BJ (cell line): ENCODE measurements at regions not wholly inside any gene's neighbourhood (a gene's known extent, or its start where the extent isn't known, plus 50 kb on each side); places are given as distances from the start of the nearest gene placed in this dataset.

Experiments
- CTCF ChIA-PET: fragments of 350-600 bp; formaldehyde crosslinking; extraction: SDS; loops from one replicate; lab custom pipeline; 2021; ENCODE audit warnings: antibody characterized with exemption, inconsistent platforms; lab: Yijun Ruan, JAX
- POLR2A ChIA-PET: fragments of 300-600 bp; sonication (Branson Sonifier 250); formaldehyde crosslinking; extraction: SDS; loops from one replicate; lab custom pipeline; 2021; ENCODE audit warnings: antibody characterized with exemption; lab: Charles Lee
- DNase-seq: peaks from one replicate; pipeline ENCODE4 v3.0.0-alpha.2; 2011; ENCODE audit warnings: low read depth
- H3K27me3 ChIP-seq: 2 replicates; pipeline ENCODE4 v1.6.0; 2011; ENCODE audit warnings: low read length; ENCODE audit not compliant: control insufficient read depth, insufficient read depth
- H3K36me3 ChIP-seq: 2 replicates; pipeline ENCODE4 v1.5.1; 2011; ENCODE audit warnings: low read length; ENCODE audit not compliant: control insufficient read depth, insufficient read depth
- H3K4me3 ChIP-seq: 2 replicates; pipeline ENCODE4 v1.5.1; 2011; ENCODE audit warnings: low read depth, mild to moderate bottlenecking, control low read depth, low read length
- TF ChIP-seq, protein P1 (sequence below): IDR thresholded peaks from 2 replicates; pipeline ENCODE4 v1.5.1; 2011; ENCODE audit warnings: low read depth, mild to moderate bottlenecking, control low read depth, inconsistent platforms, low read length, moderate library complexity; ENCODE audit not compliant: insufficient read depth

DNA sequence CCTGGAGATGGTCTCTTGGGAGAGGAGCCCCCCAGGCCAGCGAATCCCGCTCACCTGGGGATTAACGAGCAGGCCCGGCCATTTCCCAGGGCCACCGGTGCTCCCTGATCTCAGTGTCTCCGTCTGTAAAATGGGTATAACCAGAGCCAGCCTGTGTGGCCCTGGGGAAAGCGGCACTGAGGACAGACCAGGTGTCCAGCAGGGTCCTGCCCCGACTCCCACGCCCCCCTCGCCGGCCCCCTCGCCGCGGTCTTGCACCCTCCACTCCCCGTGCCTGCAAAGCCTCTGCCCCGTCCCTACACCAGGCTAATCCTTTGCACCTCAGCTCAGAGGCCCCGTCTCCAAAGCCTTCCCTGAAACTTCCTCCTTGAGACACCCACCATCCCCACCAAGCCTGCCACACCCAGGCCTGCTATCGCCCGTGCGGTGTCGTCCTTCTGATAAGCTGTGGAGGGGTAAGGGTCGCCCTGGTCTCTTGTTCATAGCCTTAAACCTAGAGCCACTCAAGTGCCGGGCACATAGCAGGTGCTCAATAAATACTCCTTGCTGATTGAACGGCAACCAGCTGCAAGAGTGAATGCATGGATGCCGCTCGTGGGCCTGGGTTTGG, 259.1 kb downstream of the C16orf95 start:
- ChIA-PET CTCF (interaction anchor here (0.6 to 6.1 kb wide), 3 partner anchors 213 to 495 kb away, joined by 3 to 117 read pairs (median 4); no protein-coding TSS in a partner anchor), POLR2A (no interaction called here)
- Histone ChIP-seq H3K4me3 (no peak overlapping the region), H3K36me3 (no peaks in the 10 kb centered on the region), H3K27me3 (peaks cover 3% of the 10 kb centered on the region; the same call in 1 of the 2 replicates)
- TF ChIP-seq, protein P1, sequence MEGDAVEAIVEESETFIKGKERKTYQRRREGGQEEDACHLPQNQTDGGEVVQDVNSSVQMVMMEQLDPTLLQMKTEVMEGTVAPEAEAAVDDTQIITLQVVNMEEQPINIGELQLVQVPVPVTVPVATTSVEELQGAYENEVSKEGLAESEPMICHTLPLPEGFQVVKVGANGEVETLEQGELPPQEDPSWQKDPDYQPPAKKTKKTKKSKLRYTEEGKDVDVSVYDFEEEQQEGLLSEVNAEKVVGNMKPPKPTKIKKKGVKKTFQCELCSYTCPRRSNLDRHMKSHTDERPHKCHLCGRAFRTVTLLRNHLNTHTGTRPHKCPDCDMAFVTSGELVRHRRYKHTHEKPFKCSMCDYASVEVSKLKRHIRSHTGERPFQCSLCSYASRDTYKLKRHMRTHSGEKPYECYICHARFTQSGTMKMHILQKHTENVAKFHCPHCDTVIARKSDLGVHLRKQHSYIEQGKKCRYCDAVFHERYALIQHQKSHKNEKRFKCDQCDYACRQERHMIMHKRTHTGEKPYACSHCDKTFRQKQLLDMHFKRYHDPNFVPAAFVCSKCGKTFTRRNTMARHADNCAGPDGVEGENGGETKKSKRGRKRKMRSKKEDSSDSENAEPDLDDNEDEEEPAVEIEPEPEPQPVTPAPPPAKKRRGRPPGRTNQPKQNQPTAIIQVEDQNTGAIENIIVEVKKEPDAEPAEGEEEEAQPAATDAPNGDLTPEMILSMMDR, result no peak
- DNase-seq, result no peak

DNA sequence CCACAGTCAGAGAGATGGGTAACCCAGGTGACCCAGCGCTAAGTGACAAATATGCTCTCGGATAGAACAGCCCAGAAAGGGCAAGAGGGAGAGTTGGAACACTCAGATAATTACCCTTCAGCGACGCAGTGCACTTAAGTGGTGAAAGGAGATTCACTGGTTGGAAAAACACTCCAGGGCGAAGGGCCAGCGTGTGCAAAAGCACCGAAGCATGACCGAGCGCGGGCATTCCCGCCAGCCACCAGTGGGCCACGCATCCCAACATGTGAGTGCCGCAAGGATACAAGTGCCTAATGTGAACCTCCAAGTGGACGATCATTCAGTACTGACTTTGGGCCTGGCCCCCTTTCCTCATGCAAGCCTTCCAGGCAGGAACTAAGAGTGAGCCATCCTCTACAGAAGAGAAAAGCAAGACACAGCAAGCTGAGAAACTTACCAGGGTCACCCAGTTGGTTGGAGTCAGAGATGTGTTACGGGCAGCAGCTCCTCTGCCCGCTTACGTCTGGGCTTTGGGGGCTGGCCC, 258.4 kb downstream of the C16orf95 start:
- POLR2A ChIA-PET, result interaction anchor here (0.5 kb wide), 1 partner anchor 14 kb away, joined by 12 read pairs; no protein-coding TSS in a partner anchor
- H3K27me3 ChIP-seq, result peaks cover 3% of the 10 kb centered on the region; the same call in 1 of the 2 replicates
- no peaks in the 10 kb centered on the region for H3K36me3 ChIP-seq
- DNase-seq, result no peak
- CTCF ChIA-PET, result interaction anchor here (0.6 to 6.1 kb wide), 5 partner anchors 18 to 496 kb away, joined by 3 to 117 read pairs (median 3); no protein-coding TSS in a partner anchor
- no peak overlapping the region for H3K4me3 ChIP-seq
- TF ChIP-seq, protein P1, result no peak

DNA sequence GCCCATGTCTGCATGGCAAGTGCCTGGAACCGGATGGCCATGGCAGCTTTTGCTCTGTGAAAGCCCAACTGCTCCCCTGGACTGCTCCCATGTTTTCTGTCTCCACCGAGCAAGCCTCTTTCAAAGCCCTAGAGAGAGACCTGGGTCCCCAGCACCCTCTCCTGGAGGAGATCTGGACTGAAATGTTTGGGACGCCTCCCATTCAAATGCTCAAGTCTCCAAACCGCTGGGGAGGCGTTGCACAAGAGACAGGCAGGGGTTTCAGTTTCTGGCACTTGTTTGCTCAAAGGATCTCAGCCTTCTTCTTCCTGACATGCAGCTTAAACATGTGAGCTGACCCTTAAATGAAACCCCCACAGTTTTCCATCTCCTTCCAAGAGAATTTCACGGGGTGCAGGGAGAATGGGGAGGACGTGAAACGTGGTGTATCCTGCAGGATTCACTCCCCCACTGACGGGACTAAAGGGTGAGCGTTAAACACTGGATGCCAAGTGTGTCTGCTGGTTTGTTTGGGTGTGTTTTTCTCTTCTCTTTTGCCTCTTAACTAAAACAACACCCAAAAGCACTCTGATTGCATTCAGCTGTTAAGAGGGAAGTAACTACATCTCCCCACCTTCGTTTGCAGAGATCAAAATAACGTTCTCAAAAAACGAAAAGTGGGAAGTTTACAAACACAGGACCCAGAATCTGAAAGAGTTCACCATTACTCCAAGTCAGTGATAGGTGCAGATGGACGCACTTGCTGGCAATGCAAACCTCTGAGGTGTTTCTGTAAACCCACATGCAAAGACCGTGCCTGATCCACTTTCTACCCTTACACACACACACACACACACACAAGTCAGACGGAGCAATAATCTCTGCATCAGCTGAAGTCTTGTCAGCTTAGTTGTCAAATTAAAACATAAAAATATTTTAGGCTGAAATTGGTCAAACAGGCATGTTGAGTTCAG, 256.9 kb downstream of the C16orf95 start:
- CTCF ChIA-PET, result interaction anchor here (1.1 to 6.1 kb wide), 7 partner anchors 13 to 497 kb away, joined by 3 to 117 read pairs (median 7); no protein-coding TSS in a partner anchor
- H3K27me3 ChIP-seq, result no peaks in the 10 kb centered on the region
- POLR2A ChIA-PET, result no interaction called here
- TF ChIP-seq, protein P1, result 0 out of 2 replicates have a peak, but pooled peaks have one; percentile 3
- no peak overlapping the region for H3K4me3 ChIP-seq
- DNase-seq, result no peak
- no peaks in the 10 kb centered on the region for H3K36me3 ChIP-seq

DNA sequence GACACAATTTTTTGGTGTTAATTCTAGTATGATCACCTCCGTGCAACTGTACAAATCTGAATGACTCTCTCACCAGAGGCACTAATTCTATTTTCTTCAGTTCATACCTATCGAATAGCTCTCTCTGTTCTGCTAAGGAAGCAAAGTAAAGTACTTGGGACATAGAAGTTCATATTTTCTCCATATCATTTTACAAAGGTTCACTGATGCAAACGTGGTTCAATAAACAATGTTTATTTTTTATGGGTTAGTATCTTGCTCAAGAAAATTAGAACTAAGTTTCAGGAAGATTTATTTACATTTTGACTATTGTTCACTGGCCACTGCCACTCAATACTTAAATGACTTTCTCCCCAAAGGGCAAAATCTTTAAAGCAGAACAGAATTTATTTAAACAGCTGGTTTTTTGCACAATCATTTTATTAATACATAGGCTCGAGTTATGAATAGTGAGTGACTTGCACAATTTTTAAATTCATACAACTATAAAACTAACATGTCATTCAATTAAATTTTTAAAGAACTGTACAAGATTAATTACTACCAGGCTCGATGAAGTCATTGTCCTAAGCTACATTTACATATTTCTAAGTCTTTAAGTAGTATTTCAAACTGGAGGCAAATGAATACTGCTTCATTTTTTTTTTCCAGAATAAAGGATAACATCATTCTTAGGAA, 255.8 kb downstream of the C16orf95 start:
- TF ChIP-seq, protein P1, result no peak
- Histone ChIP-seq H3K36me3 (no peaks in the 10 kb centered on the region), H3K27me3 (no peaks in the 10 kb centered on the region), H3K4me3 (no peak overlapping the region)
- no peak for DNase-seq
- ChIA-PET CTCF (interaction anchor here (0.6 to 6.1 kb wide), 19 partner anchors 14 to 503 kb away, joined by 3 to 117 read pairs (median 8); partner anchors contain the start of gene FOXC2), POLR2A (no interaction called here)
